ENCODE measurements at regions not wholly inside any gene's neighbourhood (a gene's known extent, or its start where the extent isn't known, plus 50 kb on each side); places are given as distances from the start of the nearest gene placed in this dataset.

- TF ChIP-seq CTCF (IDR thresholded peaks at IDR 0.05; ENCODE audit: low read depth, low read length, missing control alignments), result no peak
- no peak overlapping the region for H3K4me3 ChIP-seq (ENCODE audit: low read depth, low read length)
- no peak for DNase-seq (ENCODE audit: low read depth)
Observed at GRCh38 chr17:33986088-33986487, 269.0 kb upstream of the CCL2 start.

- no peak for DNase-seq (ENCODE audit: low read depth)
- TF ChIP-seq CTCF (IDR thresholded peaks at IDR 0.05; ENCODE audit: low read depth, low read length, missing control alignments), result no peak
- no peak overlapping the region for H3K4me3 ChIP-seq (ENCODE audit: low read depth, low read length)
Observed at GRCh38 chr17:33986566-33986965, 268.5 kb upstream of the CCL2 start.

- no peak for DNase-seq (ENCODE audit: low read depth)
- H3K4me3 ChIP-seq (ENCODE audit: low read depth, low read length), result no peak overlapping the region
- TF ChIP-seq CTCF (IDR thresholded peaks at IDR 0.05; ENCODE audit: low read depth, low read length, missing control alignments), result no peak
Observed at GRCh38 chr17:33987162-33987561, 267.9 kb upstream of the CCL2 start.

GRCh38 chr17:33989361-33990148 is 265.5 kb upstream of the CCL2 start:
- DNase-seq (ENCODE audit: low read depth), result no peak
- TF ChIP-seq CTCF (IDR thresholded peaks at IDR 0.05; ENCODE audit: low read depth, low read length, missing control alignments), result no peak
- no peak overlapping the region for H3K4me3 ChIP-seq (ENCODE audit: low read depth, low read length)

DNA sequence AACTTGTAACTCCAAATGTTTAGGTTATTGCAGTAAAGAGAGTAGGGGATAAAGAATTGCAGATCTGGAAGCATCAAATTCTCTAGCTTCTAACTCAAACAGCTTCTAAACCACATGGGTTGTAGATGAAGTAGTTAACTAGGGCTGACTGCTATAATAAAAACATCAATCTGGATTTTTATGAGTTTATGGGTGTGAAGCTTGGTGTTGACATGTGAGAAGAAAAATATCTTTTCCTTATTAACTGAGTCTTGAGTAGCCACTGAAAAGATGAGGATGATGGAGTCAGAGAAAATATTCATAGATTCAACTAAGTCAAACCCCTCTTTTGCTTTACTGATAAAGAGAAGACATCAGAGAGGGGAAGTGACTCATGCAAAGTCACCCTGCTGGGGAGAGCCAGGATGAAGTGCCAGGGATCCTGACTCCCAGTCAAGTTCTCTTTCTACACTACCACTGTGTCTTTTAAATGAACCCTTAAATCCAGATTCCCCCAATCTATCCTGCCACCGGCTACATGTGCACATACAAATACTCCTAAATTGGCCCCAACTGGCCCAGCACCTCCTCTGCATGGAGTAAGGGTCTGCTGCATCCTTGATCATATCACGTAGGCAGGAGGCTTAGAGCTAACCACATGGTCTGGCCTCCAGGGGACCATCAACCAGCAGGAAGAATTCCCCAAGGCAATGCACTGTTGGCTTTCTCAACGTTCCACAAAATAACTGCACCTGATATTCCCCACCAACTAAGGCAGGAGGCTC is 264.0 kb upstream of the CCL2 start:
- no peak for DNase-seq (ENCODE audit: low read depth)
- no peak overlapping the region for H3K4me3 ChIP-seq (ENCODE audit: low read depth, low read length)
- no peak for TF ChIP-seq CTCF (IDR thresholded peaks at IDR 0.05; ENCODE audit: low read depth, low read length, missing control alignments)

- no peak overlapping the region for H3K4me3 ChIP-seq (ENCODE audit: low read depth, low read length)
- DNase-seq (ENCODE audit: low read depth), result no peak
- no peak for TF ChIP-seq CTCF (IDR thresholded peaks at IDR 0.05; ENCODE audit: low read depth, low read length, missing control alignments)
Observed at GRCh38 chr17:33992113-33992512, 263.0 kb upstream of the CCL2 start.

Data from GM12864 (cell line).